Osteoblast (primary cell): ENCODE measurements at regions not wholly inside any gene's neighbourhood (a gene's known extent, or its start where the extent isn't known, plus 50 kb on each side); places are given as distances from the start of the nearest gene placed in this dataset.

Source experiments
- DNase-seq: peaks from one replicate; pipeline ENCODE4 v3.0.0; 2011; ENCODE audit warnings: low spot score, mixed read lengths; ENCODE audit not compliant: insufficient read length; ENCODE audit errors: missing footprints
- H2AFZ ChIP-seq: 2 replicates; pipeline ENCODE4 v1.6.0; 2011; ENCODE audit warnings: mild to moderate bottlenecking, low read length
- H3K27ac ChIP-seq: 2 replicates; pipeline ENCODE4 v1.5.1; 2011; ENCODE audit warnings: mild to moderate bottlenecking, low read depth, low read length, moderate library complexity
- H3K27me3 ChIP-seq: 2 replicates; pipeline ENCODE4 v1.6.0; 2012; ENCODE audit warnings: mild to moderate bottlenecking, control low read depth, inconsistent platforms, low read length, moderate library complexity; ENCODE audit not compliant: insufficient read depth
- H3K36me3 ChIP-seq: 2 replicates; pipeline ENCODE4 v1.5.1; 2011; ENCODE audit warnings: mild to moderate bottlenecking, low read length, control low read depth, moderate library complexity; ENCODE audit not compliant: insufficient read depth
- H3K4me1 ChIP-seq: 2 replicates; pipeline ENCODE4 v1.5.1; 2011; ENCODE audit warnings: mild to moderate bottlenecking, low read length, control low read depth, moderate library complexity; ENCODE audit not compliant: insufficient read depth
- H3K4me2 ChIP-seq: 2 replicates; pipeline ENCODE4 v1.6.0; 2011; ENCODE audit warnings: mild to moderate bottlenecking, low read length; ENCODE audit not compliant: insufficient read depth
- H3K4me3 ChIP-seq: fragments of 200-600 bp; sonication (generic); 3 replicates; pipeline ENCODE4 v1.5.1; 2012; ENCODE audit warnings: mild to moderate bottlenecking, low read length, inconsistent platforms; ENCODE audit not compliant: insufficient read depth
- H3K79me2 ChIP-seq: 2 replicates; pipeline ENCODE4 v1.6.0; 2012; ENCODE audit warnings: mild to moderate bottlenecking, low read length, control low read depth, inconsistent platforms; ENCODE audit not compliant: insufficient read depth
- H3K9me3 ChIP-seq: 2 replicates; pipeline ENCODE4 v1.5.1; 2011; ENCODE audit warnings: low read depth, low read length, control low read depth
- H4K20me1 ChIP-seq: 2 replicates; pipeline ENCODE4 v1.6.0; 2012; ENCODE audit warnings: mild to moderate bottlenecking, low read length, control low read depth; ENCODE audit not compliant: insufficient read depth
- TF ChIP-seq, protein P1 (sequence below): IDR thresholded peaks from 2 replicates; pipeline ENCODE4 v1.5.1; 2011; ENCODE audit warnings: mild to moderate bottlenecking, low read depth, low read length, moderate library complexity; ENCODE audit errors: extremely low read depth

GRCh38 chr2:226172939-226173338 lies 626.7 kb downstream of the IRS1 start:
- Histone ChIP-seq H3K9me3 (peaks cover 2% of the 10 kb centered on the region), H3K4me1 (no peaks in the 10 kb centered on the region), H3K79me2 (no peaks in the 10 kb centered on the region), H4K20me1 (no peaks in the 10 kb centered on the region), H3K4me2 (no peak overlapping the region), H2AFZ (no peak overlapping the region), H3K4me3 (no peak overlapping the region), H3K36me3 (no peaks in the 10 kb centered on the region), H3K27me3 (no peaks in the 10 kb centered on the region), H3K27ac (no peak overlapping the region)
- TF ChIP-seq, protein P1, sequence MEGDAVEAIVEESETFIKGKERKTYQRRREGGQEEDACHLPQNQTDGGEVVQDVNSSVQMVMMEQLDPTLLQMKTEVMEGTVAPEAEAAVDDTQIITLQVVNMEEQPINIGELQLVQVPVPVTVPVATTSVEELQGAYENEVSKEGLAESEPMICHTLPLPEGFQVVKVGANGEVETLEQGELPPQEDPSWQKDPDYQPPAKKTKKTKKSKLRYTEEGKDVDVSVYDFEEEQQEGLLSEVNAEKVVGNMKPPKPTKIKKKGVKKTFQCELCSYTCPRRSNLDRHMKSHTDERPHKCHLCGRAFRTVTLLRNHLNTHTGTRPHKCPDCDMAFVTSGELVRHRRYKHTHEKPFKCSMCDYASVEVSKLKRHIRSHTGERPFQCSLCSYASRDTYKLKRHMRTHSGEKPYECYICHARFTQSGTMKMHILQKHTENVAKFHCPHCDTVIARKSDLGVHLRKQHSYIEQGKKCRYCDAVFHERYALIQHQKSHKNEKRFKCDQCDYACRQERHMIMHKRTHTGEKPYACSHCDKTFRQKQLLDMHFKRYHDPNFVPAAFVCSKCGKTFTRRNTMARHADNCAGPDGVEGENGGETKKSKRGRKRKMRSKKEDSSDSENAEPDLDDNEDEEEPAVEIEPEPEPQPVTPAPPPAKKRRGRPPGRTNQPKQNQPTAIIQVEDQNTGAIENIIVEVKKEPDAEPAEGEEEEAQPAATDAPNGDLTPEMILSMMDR, result no peak
- DNase-seq, result no peak

DNA sequence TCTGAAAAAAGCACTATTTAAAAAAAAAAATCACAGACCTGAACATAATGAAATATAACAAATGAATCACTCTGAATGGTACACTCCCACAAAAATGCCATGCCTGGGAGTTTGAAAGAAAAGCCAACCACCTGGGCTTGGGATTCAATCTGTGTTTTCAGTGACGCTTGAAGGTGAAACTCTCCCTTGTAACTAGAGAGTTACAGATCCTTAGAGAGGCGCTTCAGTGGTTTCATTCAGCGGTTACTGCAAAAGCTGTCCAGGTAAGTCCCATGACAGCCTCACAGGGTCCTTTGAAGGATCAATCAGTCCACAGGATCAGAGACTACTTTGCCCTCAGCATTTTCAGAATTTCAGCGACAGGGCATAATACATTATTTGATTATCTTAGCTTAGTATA lies 627.3 kb downstream of the IRS1 start:
- H3K36me3 ChIP-seq, result no peaks in the 10 kb centered on the region
- peaks cover 2% of the 10 kb centered on the region for H3K9me3 ChIP-seq
- no peaks in the 10 kb centered on the region for H4K20me1 ChIP-seq
- TF ChIP-seq, protein P1, result no peak
- no peak overlapping the region for H3K27ac ChIP-seq
- H3K79me2 ChIP-seq, result no peaks in the 10 kb centered on the region
- H2AFZ ChIP-seq, result no peak overlapping the region
- H3K27me3 ChIP-seq, result no peaks in the 10 kb centered on the region
- no peaks in the 10 kb centered on the region for H3K4me1 ChIP-seq
- no peak overlapping the region for H3K4me3 ChIP-seq
- DNase-seq, result no peak
- no peak overlapping the region for H3K4me2 ChIP-seq

DNA sequence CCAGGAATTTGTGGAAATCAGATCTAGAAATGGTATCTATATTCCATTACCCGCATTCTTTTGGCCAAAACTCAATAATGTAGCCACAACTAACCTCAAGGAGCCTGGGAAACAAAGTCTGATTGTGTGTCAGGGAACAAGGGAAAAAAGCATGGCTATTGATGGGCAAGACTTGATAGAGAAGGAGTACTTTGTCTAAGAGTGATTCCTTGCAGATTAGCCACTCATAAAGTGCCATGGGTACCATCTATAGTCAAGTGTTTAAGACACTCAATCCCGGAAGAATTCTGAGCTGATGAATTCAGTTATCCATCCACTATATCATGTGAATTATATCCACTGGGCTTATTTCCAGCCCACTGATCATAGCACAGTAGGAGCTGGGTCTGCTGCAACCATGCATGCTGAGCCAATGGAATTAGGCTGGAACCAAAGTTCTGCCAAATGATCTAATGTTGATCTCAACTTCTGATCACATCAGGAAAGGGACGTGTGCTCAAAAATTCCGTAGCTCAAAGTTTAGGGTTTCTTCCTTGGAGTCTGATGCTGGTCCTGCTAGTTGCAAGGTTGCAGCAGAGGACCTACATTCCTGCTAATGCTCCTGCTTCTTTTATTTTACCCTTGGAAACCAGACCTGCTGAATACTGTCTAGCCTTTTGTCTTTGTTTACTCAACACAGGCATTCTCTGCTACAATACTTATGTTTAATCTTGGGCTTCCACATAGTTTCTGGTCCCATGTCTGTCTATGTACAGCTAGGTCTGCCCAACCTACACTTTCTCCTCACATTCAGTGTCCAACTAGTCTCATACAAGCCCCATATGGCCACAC lies 629.7 kb downstream of the IRS1 start:
- Histone ChIP-seq H2AFZ (no peak overlapping the region), H3K4me3 (no peak overlapping the region), H3K79me2 (no peaks in the 10 kb centered on the region), H3K27me3 (no peaks in the 10 kb centered on the region), H4K20me1 (no peaks in the 10 kb centered on the region), H3K4me2 (no peak overlapping the region), H3K4me1 (no peaks in the 10 kb centered on the region), H3K27ac (no peak overlapping the region), H3K36me3 (no peaks in the 10 kb centered on the region), H3K9me3 (no peaks in the 10 kb centered on the region)
- DNase-seq, result no peak
- TF ChIP-seq, protein P1, result no peak

- no peaks in the 10 kb centered on the region for H3K79me2 ChIP-seq
- DNase-seq, result no peak
- H3K4me1 ChIP-seq, result no peaks in the 10 kb centered on the region
- no peak overlapping the region for H2AFZ ChIP-seq
- no peaks in the 10 kb centered on the region for H3K27me3 ChIP-seq
- H4K20me1 ChIP-seq, result no peaks in the 10 kb centered on the region
- no peaks in the 10 kb centered on the region for H3K36me3 ChIP-seq
- no peak overlapping the region for H3K4me3 ChIP-seq
- H3K27ac ChIP-seq, result no peak overlapping the region
- TF ChIP-seq, protein P1, result no peak
- no peak overlapping the region for H3K4me2 ChIP-seq
- no peaks in the 10 kb centered on the region for H3K9me3 ChIP-seq
Measured at GRCh38 chr2:226168496-226169160, 631.0 kb downstream of the IRS1 start.
